IMR-90 (cell line): ENCODE measurements at regions not wholly inside any gene's neighbourhood (a gene's known extent, or its start where the extent isn't known, plus 50 kb on each side); places are given as distances from the start of the nearest gene placed in this dataset.

Experiments used
- ATAC-seq: fragments of 200-7000 bp; cut with Tn5 transposase; 2 replicates; pipeline ENCODE4 v1.9.1; 2020; ENCODE audit warnings: low read depth, mild to moderate bottlenecking, moderate library complexity
- BruUV-seq: library from RNA; stranded (reverse); fragments of 400-500 nt; replicated peaks from 2 replicates; lab custom pipeline; 2021; lab: Mats Ljungman, UMichigan
- CTCF ChIA-PET: fragments of 300-600 bp; formaldehyde crosslinking; extraction: SDS; loops from one replicate; lab custom pipeline; 2021; ENCODE audit warnings: antibody characterized with exemption; lab: Yijun Ruan, JAX
- POLR2A ChIA-PET: fragments of 300-600 bp; sonication (Branson Sonifier 250); formaldehyde crosslinking; loops from one replicate; lab custom pipeline; 2022; ENCODE audit warnings: antibody characterized with exemption; ENCODE audit not compliant: unreplicated experiment; lab: Charles Lee
- DNase-seq: peaks from one replicate; pipeline ENCODE4 v3.0.0; 2013
- H2AFZ ChIP-seq: replicated peaks from 2 replicates; pipeline ENCODE3; 2013; ENCODE audit warnings: low read length, mild to moderate bottlenecking; ENCODE audit not compliant: poor library complexity
- H2AK5ac ChIP-seq: 2 replicates; pipeline ENCODE4 v1.6.1; 2013; ENCODE audit warnings: low read depth, low read length, inconsistent platforms
- H2AK9ac ChIP-seq: replicated peaks from 2 replicates; pipeline ENCODE3; 2013; ENCODE audit warnings: mild to moderate bottlenecking, low read depth, low read length, moderate library complexity; ENCODE audit not compliant: poor library complexity
- H2BK120ac ChIP-seq: 2 replicates; pipeline ENCODE4 v1.6.1; 2013; ENCODE audit warnings: low read depth, low read length, inconsistent platforms
- H2BK15ac ChIP-seq: 3 replicates; pipeline ENCODE4 v1.6.1; 2013; ENCODE audit warnings: low read depth, low read length, inconsistent platforms
- H2BK20ac ChIP-seq: 2 replicates; pipeline ENCODE4 v1.6.1; 2013; ENCODE audit warnings: low read depth, mild to moderate bottlenecking, inconsistent platforms, low read length, moderate library complexity
- H2BK5ac ChIP-seq: 2 replicates; pipeline ENCODE4 v1.6.1; 2013; ENCODE audit warnings: mild to moderate bottlenecking, low read depth, low read length, inconsistent platforms; ENCODE audit not compliant: poor library complexity, severe bottlenecking
- H3K14ac ChIP-seq: replicated peaks from 2 replicates; pipeline ENCODE4 v1.6.1; 2013; ENCODE audit warnings: low read depth, low read length, inconsistent platforms
- H3K18ac ChIP-seq: 2 replicates; pipeline ENCODE4 v1.6.1; 2013; ENCODE audit warnings: low read depth, low read length, control low read depth
- H3K23ac ChIP-seq: 2 replicates; pipeline ENCODE4 v1.6.1; 2013; ENCODE audit warnings: low read depth, low read length, inconsistent platforms
- H3K27ac ChIP-seq: 2 replicates; pipeline ENCODE4 v1.5.1; 2013; ENCODE audit warnings: mild to moderate bottlenecking, control low read depth, low read length; ENCODE audit not compliant: insufficient read depth
- H3K27me3 ChIP-seq: 2 replicates; pipeline ENCODE4 v1.6.1; 2013; ENCODE audit warnings: low read length; ENCODE audit not compliant: control insufficient read depth, insufficient read depth
- H3K36me3 ChIP-seq: 2 replicates; pipeline ENCODE4 v1.6.1; 2013; ENCODE audit warnings: low read length, mixed read lengths; ENCODE audit not compliant: control insufficient read depth, insufficient read depth
- H3K4ac ChIP-seq: 2 replicates; pipeline ENCODE4 v1.6.1; 2013; ENCODE audit warnings: low read depth, low read length, inconsistent platforms
- H3K4me1 ChIP-seq: 2 replicates; pipeline ENCODE4 v1.6.1; 2013; ENCODE audit warnings: low read length, mixed read lengths; ENCODE audit not compliant: control insufficient read depth, insufficient read depth
- H3K4me2 ChIP-seq: 2 replicates; pipeline ENCODE4 v1.6.1; 2013; ENCODE audit warnings: low read depth, mild to moderate bottlenecking, control low read depth, low read length, moderate library complexity
- H3K4me3 ChIP-seq: 2 replicates; pipeline ENCODE4 v1.5.1; 2013; ENCODE audit warnings: low read depth, mild to moderate bottlenecking, control low read depth, low read length, moderate library complexity; ENCODE audit not compliant: insufficient read depth
- H3K56ac ChIP-seq: 2 replicates; pipeline ENCODE4 v1.6.1; 2013; ENCODE audit warnings: low read length, inconsistent platforms; ENCODE audit not compliant: insufficient read depth; ENCODE audit errors: extremely low read depth
- H3K79me1 ChIP-seq, 2 experiments: 2 replicates each; pipeline ENCODE4 v1.6.1; 2013; ENCODE audit warnings: low read length in 2 of 2, inconsistent platforms in 1 of 2, low read depth in 1 of 2
- H3K9ac ChIP-seq: 2 replicates; pipeline ENCODE4 v1.6.1; 2013; ENCODE audit warnings: low read depth, low read length, control low read depth
- H3K9me1 ChIP-seq: 2 replicates; pipeline ENCODE4 v1.6.1; 2013; ENCODE audit warnings: low read length, inconsistent platforms; ENCODE audit not compliant: insufficient read depth
- H3K9me3 ChIP-seq: 2 replicates; pipeline ENCODE4 v1.6.1; 2013; ENCODE audit warnings: low read length; ENCODE audit not compliant: control insufficient read depth, insufficient read depth
- H4K20me1 ChIP-seq: 2 replicates; pipeline ENCODE4 v1.6.1; 2013; ENCODE audit warnings: low read length, inconsistent platforms; ENCODE audit not compliant: insufficient read depth
- H4K5ac ChIP-seq: 2 replicates; pipeline ENCODE4 v1.6.1; 2013; ENCODE audit warnings: mild to moderate bottlenecking, low read depth, low read length, control low read depth
- H4K8ac ChIP-seq, 2 experiments: 2 replicates each; pipeline ENCODE4 v1.6.1; 2013; ENCODE audit warnings: low read depth in 2 of 2, low read length in 2 of 2, control low read depth in 1 of 2, inconsistent platforms in 1 of 2
- H4K91ac ChIP-seq: 2 replicates; pipeline ENCODE4 v1.6.1; 2013; ENCODE audit warnings: low read depth, low read length, inconsistent platforms; ENCODE audit not compliant: insufficient read depth
- BHLHE40 ChIP-seq: fragments of 150-350 bp; IDR thresholded peaks from 2 replicates; pipeline ENCODE4 v1.6.1; 2016; ENCODE audit warnings: mild to moderate bottlenecking, low read depth, low read length
- CEBPB ChIP-seq: IDR thresholded peaks from 2 replicates; pipeline ENCODE4 v1.6.1; 2012; ENCODE audit warnings: low read depth, low read length, improper control_type of control experiment
- CHD1 ChIP-seq: IDR thresholded peaks from 2 replicates; pipeline ENCODE4 v1.6.1; 2012; ENCODE audit warnings: low read depth, low read length, improper control_type of control experiment
- FOS ChIP-seq: fragments of 150-350 bp; IDR thresholded peaks from 2 replicates; pipeline ENCODE4 v1.6.1; 2016; ENCODE audit warnings: low read depth, low read length
- MAFK ChIP-seq: IDR thresholded peaks from 2 replicates; pipeline ENCODE4 v1.6.1; 2012; ENCODE audit warnings: low read depth, low read length, improper control_type of control experiment
- MAZ ChIP-seq: IDR thresholded peaks from 2 replicates; pipeline ENCODE4 v1.6.1; 2012; ENCODE audit warnings: low read depth, mild to moderate bottlenecking, low read length, improper control_type of control experiment, moderate library complexity, borderline replicate concordance
- MXI1 ChIP-seq: IDR thresholded peaks from 2 replicates; pipeline ENCODE4 v1.6.1; 2012; ENCODE audit warnings: low read depth, mild to moderate bottlenecking, low read length, moderate library complexity, borderline replicate concordance
- NFE2L2 ChIP-seq: fragments of 150-350 bp; IDR thresholded peaks from 2 replicates; pipeline ENCODE4 v1.6.1; 2016; ENCODE audit warnings: low read depth, mild to moderate bottlenecking, low read length
- POLR2A ChIP-seq: IDR thresholded peaks from 2 replicates; pipeline ENCODE4 v1.6.1; 2012; ENCODE audit warnings: mild to moderate bottlenecking, low read depth, low read length
- RAD21 ChIP-seq: IDR thresholded peaks from 2 replicates; pipeline ENCODE4 v1.6.1; 2012; ENCODE audit warnings: low read length, improper control_type of control experiment
- RCOR1 ChIP-seq: IDR thresholded peaks from 2 replicates; pipeline ENCODE4 v1.6.1; 2012; ENCODE audit warnings: mild to moderate bottlenecking, low read length, improper control_type of control experiment; ENCODE audit not compliant: insufficient replicate concordance
- RFX5 ChIP-seq: IDR thresholded peaks from 2 replicates; pipeline ENCODE4 v1.8.0; 2012; ENCODE audit warnings: low read depth, mild to moderate bottlenecking, low read length, moderate library complexity
- SMC3 ChIP-seq: fragments of 150-350 bp; IDR thresholded peaks from 2 replicates; pipeline ENCODE4 v1.6.1; 2016; ENCODE audit warnings: low read depth, mild to moderate bottlenecking, antibody characterized with exemption, low read length, moderate library complexity
- USF2 ChIP-seq: fragments of 150-350 bp; IDR thresholded peaks from 2 replicates; pipeline ENCODE4 v1.6.1; 2017; ENCODE audit warnings: mild to moderate bottlenecking, antibody characterized with exemption, low read length, low read depth
- WGBS, 2 experiments: methylation state at CpG; one replicate each; pipeline versions ENCODE4 v1.1.5 to v1.1.7; 2013; ENCODE audit warnings: missing lambda C conversion rate in 2 of 2; ENCODE audit not compliant: insufficient read length in 1 of 2; ENCODE audit errors: extremely low coverage in 2 of 2; 5-methylcytosine and 5-hydroxymethylcytosine counted together
- dilution Hi-C: fragments of 300-500 bp; cut with HindIII; formaldehyde crosslinking; loops from one replicate; pipeline ENCODE4 v1.14.3; 2018; ENCODE audit warnings: low sequenced_read_pairs; ENCODE audit not compliant: unreplicated experiment
- in situ Hi-C: fragments of 300-500 bp; cut with MboI; formaldehyde crosslinking; loops from 3 replicates; pipeline ENCODE4 v1.14.3; 2019; ENCODE audit warnings: low sequenced_read_pairs, inconsistent platforms, mixed read lengths
- intact Hi-C: fragments of 100-400 bp; cut with micrococcal nuclease; formaldehyde crosslinking; loops from 2 replicates; pipeline ENCODE4 v1.10.0; 2022
- TF ChIP-seq, protein P1 (sequence below): conservative IDR thresholded peaks from 2 replicates; pipeline ENCODE4 v1.5.1; 2012; ENCODE audit warnings: mild to moderate bottlenecking, low read depth, low read length, improper control_type of control experiment
- TF ChIP-seq, protein P2 (sequence below): fragments of 150-350 bp; IDR thresholded peaks from 2 replicates; pipeline ENCODE4 v1.6.1; 2016; ENCODE audit warnings: low read depth, mild to moderate bottlenecking, low read length, moderate library complexity, borderline replicate concordance

DNA sequence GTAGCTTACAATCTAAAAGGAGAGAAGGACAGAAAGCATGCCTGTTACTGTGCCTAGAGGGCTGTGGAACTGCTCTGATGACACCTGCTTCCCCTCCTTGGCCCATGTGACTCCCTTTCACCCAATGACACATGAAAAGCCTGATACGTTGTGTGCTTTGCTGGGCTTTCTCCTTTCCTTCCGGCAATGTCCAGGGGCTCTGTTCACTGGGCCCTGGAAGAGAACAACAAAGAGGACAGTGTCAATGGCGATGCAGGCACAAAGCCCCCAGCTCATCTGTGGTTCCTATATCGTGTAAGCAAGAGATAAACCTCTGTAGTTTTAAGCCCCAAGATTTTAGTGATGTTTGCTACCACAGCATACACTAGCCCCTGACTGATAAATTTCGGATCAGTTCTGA is 306.1 kb downstream of the ABCC12 start:
- no peak overlapping the region for H3K18ac ChIP-seq
- H2AFZ ChIP-seq = no peak overlapping the region
- H3K9me3 ChIP-seq = no peaks in the 10 kb centered on the region
- no peak overlapping the region for H3K4ac ChIP-seq
- no peak overlapping the region for H3K14ac ChIP-seq
- H2BK120ac ChIP-seq = no peak overlapping the region
- H3K27ac ChIP-seq = no peak overlapping the region
- H3K56ac ChIP-seq = no peak overlapping the region
- no peak overlapping the region; the same call in 1 of the 2 replicates for H3K23ac ChIP-seq
- ATAC-seq (no peak), DNase-seq (no peak)
- no peaks in the 10 kb centered on the region; the same call in 1 of the 2 replicates for H3K9me1 ChIP-seq
- no peaks in the 10 kb centered on the region for H3K79me1 ChIP-seq
- no CpG with 5 or more reads among the region's 5 CpGs for WGBS, 2 experiments
- H3K9ac ChIP-seq = no peak overlapping the region
- no peak overlapping the region for H3K4me3 ChIP-seq
- no peaks in the 10 kb centered on the region for H3K36me3 ChIP-seq
- H2BK20ac ChIP-seq = no peak overlapping the region
- H2BK5ac ChIP-seq = no peak overlapping the region
- no peak overlapping the region for H4K8ac ChIP-seq
- intact Hi-C loops (no loop called here), dilution Hi-C loops (no loop called here), in situ Hi-C loops (no loop called here)
- no peak overlapping the region for H4K91ac ChIP-seq
- no peaks in the 10 kb centered on the region; the same call in 1 of the 2 replicates for H3K27me3 ChIP-seq
- no peak overlapping the region for H4K5ac ChIP-seq
- BruUV-seq = no TSS peak
- no peak overlapping the region for H3K4me2 ChIP-seq
- POLR2A ChIA-PET = no interaction called here
- no peak overlapping the region for H2AK9ac ChIP-seq
- TF ChIP-seq, protein P1, sequence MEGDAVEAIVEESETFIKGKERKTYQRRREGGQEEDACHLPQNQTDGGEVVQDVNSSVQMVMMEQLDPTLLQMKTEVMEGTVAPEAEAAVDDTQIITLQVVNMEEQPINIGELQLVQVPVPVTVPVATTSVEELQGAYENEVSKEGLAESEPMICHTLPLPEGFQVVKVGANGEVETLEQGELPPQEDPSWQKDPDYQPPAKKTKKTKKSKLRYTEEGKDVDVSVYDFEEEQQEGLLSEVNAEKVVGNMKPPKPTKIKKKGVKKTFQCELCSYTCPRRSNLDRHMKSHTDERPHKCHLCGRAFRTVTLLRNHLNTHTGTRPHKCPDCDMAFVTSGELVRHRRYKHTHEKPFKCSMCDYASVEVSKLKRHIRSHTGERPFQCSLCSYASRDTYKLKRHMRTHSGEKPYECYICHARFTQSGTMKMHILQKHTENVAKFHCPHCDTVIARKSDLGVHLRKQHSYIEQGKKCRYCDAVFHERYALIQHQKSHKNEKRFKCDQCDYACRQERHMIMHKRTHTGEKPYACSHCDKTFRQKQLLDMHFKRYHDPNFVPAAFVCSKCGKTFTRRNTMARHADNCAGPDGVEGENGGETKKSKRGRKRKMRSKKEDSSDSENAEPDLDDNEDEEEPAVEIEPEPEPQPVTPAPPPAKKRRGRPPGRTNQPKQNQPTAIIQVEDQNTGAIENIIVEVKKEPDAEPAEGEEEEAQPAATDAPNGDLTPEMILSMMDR = no peak
- TF ChIP-seq NFE2L2 = no peak
- no peak for TF ChIP-seq MXI1
- no peak for TF ChIP-seq CEBPB
- TF ChIP-seq MAFK = no peak
- no peak for TF ChIP-seq CHD1
- TF ChIP-seq FOS = no peak
- TF ChIP-seq POLR2A = no peak
- TF ChIP-seq, protein P2, sequence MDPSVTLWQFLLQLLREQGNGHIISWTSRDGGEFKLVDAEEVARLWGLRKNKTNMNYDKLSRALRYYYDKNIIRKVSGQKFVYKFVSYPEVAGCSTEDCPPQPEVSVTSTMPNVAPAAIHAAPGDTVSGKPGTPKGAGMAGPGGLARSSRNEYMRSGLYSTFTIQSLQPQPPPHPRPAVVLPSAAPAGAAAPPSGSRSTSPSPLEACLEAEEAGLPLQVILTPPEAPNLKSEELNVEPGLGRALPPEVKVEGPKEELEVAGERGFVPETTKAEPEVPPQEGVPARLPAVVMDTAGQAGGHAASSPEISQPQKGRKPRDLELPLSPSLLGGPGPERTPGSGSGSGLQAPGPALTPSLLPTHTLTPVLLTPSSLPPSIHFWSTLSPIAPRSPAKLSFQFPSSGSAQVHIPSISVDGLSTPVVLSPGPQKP = no peak
- TF ChIP-seq RCOR1 = no peak
- no peak for TF ChIP-seq SMC3
- no peak for TF ChIP-seq MAZ
- TF ChIP-seq USF2 = no peak
- TF ChIP-seq RFX5 = no peak
- TF ChIP-seq RAD21 = no peak
- TF ChIP-seq BHLHE40 = no peak
- no peak overlapping the region for H2BK15ac ChIP-seq
- H3K4me1 ChIP-seq = no peaks in the 10 kb centered on the region
- H2AK5ac ChIP-seq = no peak overlapping the region
- no peaks in the 10 kb centered on the region for H4K20me1 ChIP-seq
- CTCF ChIA-PET = no interaction called here
